NT2/D1 (cell line): ENCODE measurements at regions not wholly inside any gene's neighbourhood (a gene's known extent, or its start where the extent isn't known, plus 50 kb on each side); places are given as distances from the start of the nearest gene placed in this dataset.
"Not testable (repeated sequence)": the region's sequence is repeated elsewhere in the genome, so short reads cannot be mapped to it uniquely, and the experiment has no call there.

Experiments
- DNase-seq: peaks from one replicate; pipeline ENCODE4 v3.0.0-alpha.2; 2011; ENCODE audit warnings: low read depth, low spot score
- H3K27me3 ChIP-seq: 2 replicates; pipeline ENCODE4 v1.6.0; 2011; ENCODE audit warnings: mild to moderate bottlenecking; ENCODE audit not compliant: insufficient read length, insufficient read depth
- H3K36me3 ChIP-seq: 2 replicates; pipeline ENCODE4 v1.6.1; 2011; ENCODE audit warnings: mild to moderate bottlenecking, low read length, mixed read lengths; ENCODE audit not compliant: insufficient read depth, insufficient read length
- H3K4me1 ChIP-seq: 2 replicates; pipeline ENCODE4 v1.5.1; 2011; ENCODE audit not compliant: insufficient read depth, insufficient read length
- H3K4me3 ChIP-seq: 2 replicates; pipeline ENCODE4 v1.5.1; 2011; ENCODE audit warnings: low read depth; ENCODE audit not compliant: insufficient read length
- H3K9ac ChIP-seq: 2 replicates; pipeline ENCODE4 v1.6.0; 2011; ENCODE audit warnings: low read depth; ENCODE audit not compliant: insufficient read length
- H3K9me3 ChIP-seq: 2 replicates; pipeline ENCODE4 v1.5.1; 2011; ENCODE audit warnings: mild to moderate bottlenecking, low read length; ENCODE audit not compliant: insufficient read depth
- SUZ12 ChIP-seq: IDR thresholded peaks from 2 replicates; pipeline ENCODE4 v1.6.1; 2011; ENCODE audit not compliant: insufficient read length, insufficient read depth; ENCODE audit errors: extremely low read depth
- YY1 ChIP-seq: IDR thresholded peaks from 2 replicates; pipeline ENCODE4 v1.6.1; 2011; ENCODE audit not compliant: insufficient read length, insufficient read depth
- ZNF274 ChIP-seq: IDR thresholded peaks from 2 replicates; pipeline ENCODE4 v1.6.1; 2011; ENCODE audit warnings: mild to moderate bottlenecking, low read depth, low read length

DNA sequence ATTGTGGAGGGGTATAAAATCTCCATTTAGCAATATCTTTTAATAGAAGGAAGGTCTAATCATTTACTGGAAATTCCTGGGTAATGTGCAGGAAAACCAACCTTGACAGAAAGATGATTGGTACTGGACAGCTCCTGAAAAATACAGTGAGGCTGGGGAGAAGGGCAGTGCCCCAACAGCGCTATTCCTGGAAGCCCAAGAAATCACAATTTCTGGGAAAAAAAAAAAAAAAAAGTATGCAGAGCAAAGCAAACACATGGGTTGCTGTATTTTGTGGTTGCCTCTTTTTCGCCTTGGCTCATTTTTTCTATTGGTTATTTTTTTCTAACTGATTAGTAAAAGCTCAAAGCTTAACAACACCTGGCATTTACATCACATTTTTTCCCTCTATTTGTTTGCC is 249.7 kb downstream of the ENC1 start:
- Histone ChIP-seq H3K36me3 (no peaks in the 10 kb centered on the region), H3K27me3 (no peaks in the 10 kb centered on the region), H3K4me3 (no peak overlapping the region), H3K9ac (no peak overlapping the region), H3K4me1 (no peaks in the 10 kb centered on the region), H3K9me3 (no peaks in the 10 kb centered on the region)
- no peak for DNase-seq
- TF ChIP-seq ZNF274 (no peak), YY1 (no peak), SUZ12 (no peak)

DNA sequence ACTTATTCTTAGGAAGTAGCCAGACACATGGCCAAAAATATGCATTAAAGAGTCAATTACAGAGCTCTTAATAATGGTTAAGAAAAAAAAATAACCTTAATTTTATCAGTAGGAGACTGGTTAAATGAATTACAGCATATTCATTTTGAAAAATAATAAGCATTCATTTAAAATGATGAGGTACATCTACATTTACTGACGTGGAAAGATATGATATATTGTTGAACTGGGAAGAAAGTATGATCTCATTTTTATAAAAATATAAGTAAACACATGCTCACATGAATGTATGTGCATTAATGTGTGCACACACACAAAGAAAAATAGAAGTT is 250.3 kb downstream of the ENC1 start:
- TF ChIP-seq YY1: no peak
- TF ChIP-seq SUZ12: no peak
- TF ChIP-seq ZNF274: no peak
- no peaks in the 10 kb centered on the region for H3K36me3 ChIP-seq
- no peak overlapping the region for H3K9ac ChIP-seq
- DNase-seq: no peak
- H3K4me3 ChIP-seq: no peak overlapping the region
- H3K4me1 ChIP-seq: no peaks in the 10 kb centered on the region
- no peaks in the 10 kb centered on the region for H3K9me3 ChIP-seq
- no peaks in the 10 kb centered on the region for H3K27me3 ChIP-seq

DNA sequence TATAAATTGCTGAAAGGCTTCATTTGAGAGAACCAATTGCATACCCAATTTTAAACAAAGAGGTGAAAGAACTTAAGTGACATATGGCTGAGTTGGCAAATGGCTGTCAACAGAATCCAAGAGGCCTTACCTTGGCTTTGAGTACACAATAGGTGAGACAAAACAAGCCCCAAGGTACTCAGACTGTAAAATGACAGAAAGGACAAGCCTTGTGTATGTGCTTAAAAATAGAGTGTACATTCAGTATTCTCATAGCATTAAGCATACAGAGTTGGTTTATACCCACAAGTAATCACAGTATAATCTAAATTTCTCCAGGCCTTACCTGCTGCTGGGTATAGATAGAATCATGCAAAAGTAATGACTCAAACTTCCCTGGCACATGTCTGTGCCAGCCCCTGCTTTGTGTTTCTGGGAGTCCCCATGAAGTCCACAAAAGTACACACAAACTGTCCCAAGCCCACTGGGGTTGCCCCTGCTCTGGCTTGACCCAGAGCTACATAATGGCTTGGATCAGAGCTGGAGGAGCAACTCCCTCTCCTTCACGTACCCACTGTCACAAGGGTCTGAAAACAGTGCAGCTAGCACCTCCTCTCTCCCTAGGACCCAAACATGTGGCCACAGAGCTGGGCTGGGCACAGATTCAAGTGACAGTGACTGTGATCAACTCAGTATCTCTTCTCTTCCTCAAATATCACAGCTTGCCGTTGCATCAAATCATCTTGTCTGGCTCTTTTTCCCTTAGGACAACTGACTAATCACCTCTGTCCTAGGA is 250.8 kb downstream of the ENC1 start:
- no peaks in the 10 kb centered on the region for H3K27me3 ChIP-seq
- H3K9ac ChIP-seq: no peak overlapping the region
- no peak for DNase-seq
- H3K9me3 ChIP-seq: no peaks in the 10 kb centered on the region
- no peaks in the 10 kb centered on the region for H3K36me3 ChIP-seq
- no peak overlapping the region for H3K4me3 ChIP-seq
- TF ChIP-seq SUZ12 (no peak), ZNF274 (no peak), YY1 (no peak)
- no peaks in the 10 kb centered on the region for H3K4me1 ChIP-seq

DNA sequence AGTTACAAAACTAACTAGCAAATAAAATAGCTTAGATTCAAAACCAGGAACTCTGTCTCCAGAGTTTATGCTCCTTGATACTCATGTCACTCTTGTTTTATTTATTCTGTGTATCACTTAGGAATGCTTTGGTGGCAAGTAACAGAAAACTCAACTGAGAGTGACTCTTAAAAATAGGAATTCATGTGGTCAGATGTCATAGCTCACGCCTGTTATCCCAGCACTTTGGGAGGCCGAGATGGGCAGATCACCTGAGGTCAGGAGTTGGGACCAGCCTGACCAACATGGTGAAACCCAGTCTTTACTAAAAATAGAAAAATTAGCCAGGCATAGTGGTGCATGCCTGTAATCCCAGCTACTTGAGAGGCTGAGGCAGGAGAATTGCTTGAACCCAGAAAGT is 252.1 kb downstream of the ENC1 start:
- not testable (repeated sequence) for DNase-seq, H3K27me3 ChIP-seq, H3K36me3 ChIP-seq, H3K4me1 ChIP-seq, H3K9ac ChIP-seq, H3K9me3 ChIP-seq, H3K4me3 ChIP-seq

GRCh38 chr5:74386571-74387334 is 253.8 kb downstream of the ENC1 start:
- Histone ChIP-seq H3K9ac (no peak overlapping the region), H3K36me3 (no peaks in the 10 kb centered on the region), H3K4me1 (no peaks in the 10 kb centered on the region), H3K4me3 (no peak overlapping the region), H3K9me3 (no peaks in the 10 kb centered on the region), H3K27me3 (no peaks in the 10 kb centered on the region)
- no peak for DNase-seq
- TF ChIP-seq SUZ12 (no peak), YY1 (no peak), ZNF274 (no peak)

GRCh38 chr5:74384851-74385250 is 255.7 kb downstream of the ENC1 start:
- H3K4me1 ChIP-seq: no peaks in the 10 kb centered on the region
- no peaks in the 10 kb centered on the region for H3K27me3 ChIP-seq
- H3K4me3 ChIP-seq: no peak overlapping the region
- DNase-seq: no peak
- no peak overlapping the region for H3K9ac ChIP-seq
- H3K36me3 ChIP-seq: no peaks in the 10 kb centered on the region
- no peaks in the 10 kb centered on the region for H3K9me3 ChIP-seq
- TF ChIP-seq SUZ12: no peak

GRCh38 chr5:74382987-74383593 is 257.4 kb downstream of the ENC1 start:
- Histone ChIP-seq H3K27me3 (no peaks in the 10 kb centered on the region), H3K36me3 (no peaks in the 10 kb centered on the region), H3K4me3 (no peak overlapping the region), H3K4me1 (no peaks in the 10 kb centered on the region), H3K9me3 (no peaks in the 10 kb centered on the region), H3K9ac (no peak overlapping the region)
- no peak for DNase-seq
- TF ChIP-seq ZNF274 (no peak), SUZ12 (no peak), YY1 (no peak)
